ENCODE measurements at regions not wholly inside any gene's neighbourhood (a gene's known extent, or its start where the extent isn't known, plus 50 kb on each side); places are given as distances from the start of the nearest gene placed in this dataset.
A peak's percentile ranks its signal among the peaks of the same experiment; 100 is the strongest.
"Not testable (repeated sequence)": the region's sequence is repeated elsewhere in the genome, so short reads cannot be mapped to it uniquely, and the experiment has no call there.

DNA sequence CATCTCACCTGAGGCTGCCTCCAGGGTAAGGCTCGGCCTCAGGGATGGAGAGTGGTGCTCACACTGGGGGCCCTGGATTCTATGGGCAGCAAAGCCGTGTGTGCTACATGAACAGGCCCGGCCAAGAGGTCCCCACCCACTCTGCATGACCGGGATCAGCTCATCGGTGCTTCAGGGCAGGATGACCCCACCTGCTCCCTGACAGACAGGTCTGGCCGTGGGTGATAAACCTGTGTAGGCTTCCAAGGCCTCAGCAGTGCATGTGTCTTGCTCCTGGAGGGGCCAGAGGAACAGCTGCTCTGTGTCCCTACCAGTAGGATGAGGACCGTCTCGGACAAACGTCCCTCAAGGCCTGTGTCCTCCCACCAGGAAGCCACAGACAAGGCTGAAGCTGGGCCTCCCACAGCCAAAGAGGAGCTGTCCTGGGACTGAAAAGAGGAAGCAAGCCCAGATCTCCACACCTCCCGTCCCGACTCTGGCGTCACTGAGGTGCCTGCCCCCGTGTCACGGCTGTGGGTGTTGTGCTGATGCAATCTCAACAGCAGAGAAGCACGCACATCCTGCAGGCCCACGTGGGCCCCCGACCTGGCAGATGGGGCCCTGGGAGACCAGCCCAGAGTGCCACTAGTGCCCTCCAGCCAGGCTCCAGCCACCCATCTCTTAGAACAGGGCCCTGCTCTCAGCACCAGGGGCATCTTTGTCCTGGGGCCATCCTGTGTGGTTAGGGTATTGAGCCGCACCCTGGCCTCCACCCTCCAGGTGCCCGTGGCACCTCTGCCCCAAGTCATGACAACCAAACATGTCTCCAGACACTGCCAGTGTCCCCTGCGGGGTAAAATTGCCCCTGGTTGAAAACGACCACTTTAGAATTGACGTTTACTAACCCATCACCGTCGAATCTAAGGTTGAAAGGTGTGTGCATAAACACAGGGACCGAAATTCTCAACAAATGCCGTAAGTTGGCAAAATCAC lies 5455.9 kb upstream of the TPTE start:
- peak; percentile 2 for DNase-seq (ENCODE audit: low read depth)

DNA sequence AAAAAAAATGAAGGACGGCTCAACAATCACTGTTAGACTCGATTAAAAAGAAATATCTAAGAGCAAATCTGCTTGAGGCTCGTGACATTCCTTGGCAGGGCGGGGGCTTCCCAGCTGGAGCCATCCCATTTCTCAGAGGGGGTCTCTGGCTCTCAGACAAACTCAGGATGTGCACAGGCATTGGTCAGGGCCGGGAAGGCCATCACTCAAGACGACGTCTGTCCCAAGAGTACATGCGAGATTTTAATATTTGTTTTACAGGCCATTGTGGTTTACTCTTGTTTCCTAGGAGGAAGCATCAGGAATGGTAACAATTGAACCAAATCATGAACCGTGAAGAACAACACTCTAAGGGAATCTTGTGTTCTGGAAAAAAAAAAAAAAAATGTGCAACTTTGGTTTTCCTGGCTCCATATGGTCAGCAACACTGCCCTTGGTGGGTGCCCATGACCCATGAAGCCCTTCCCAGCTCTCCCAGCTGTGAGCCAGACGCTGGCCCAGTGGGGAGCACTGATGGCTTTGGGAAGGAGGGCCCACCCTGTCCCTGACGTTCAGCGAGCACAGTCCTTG lies 5454.6 kb upstream of the TPTE start:
- DNase-seq (ENCODE audit: low read depth), result not testable (repeated sequence)

DNA sequence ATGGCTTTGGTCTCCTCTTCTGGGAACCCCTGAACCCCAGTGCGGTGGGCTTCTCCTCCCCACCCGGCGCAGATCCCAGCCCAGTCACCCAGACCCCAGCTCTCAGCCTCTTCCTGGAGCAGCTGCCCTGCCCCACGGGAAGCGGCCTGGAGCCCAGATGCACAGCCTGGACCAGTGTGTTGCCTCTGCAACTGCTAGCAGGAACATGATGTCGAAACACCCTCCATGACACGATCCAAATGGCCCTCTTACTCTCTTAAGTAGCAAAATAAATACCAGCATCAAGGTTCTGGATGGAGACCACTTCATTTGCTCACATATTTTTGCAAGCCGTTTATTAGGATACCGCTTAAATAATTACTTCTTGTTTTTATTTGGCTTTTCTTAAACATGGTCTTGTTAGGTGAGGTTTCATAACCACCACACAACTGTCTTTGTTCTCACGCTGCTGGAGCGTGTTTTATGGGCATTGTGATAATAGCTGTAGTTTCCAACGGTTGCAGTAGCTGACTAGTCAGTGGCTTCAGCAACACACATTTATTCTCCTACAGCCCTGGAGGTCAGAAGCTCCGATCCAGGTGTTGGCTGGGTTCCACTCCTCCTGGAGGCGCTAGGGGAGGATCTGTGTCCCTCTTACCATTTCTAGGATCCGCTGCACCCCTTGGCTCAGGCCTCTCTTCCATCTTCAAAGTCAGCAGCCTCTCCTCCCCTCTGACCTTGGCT lies 5453.9 kb upstream of the TPTE start:
- DNase-seq (ENCODE audit: low read depth), result not testable (repeated sequence)

DNA sequence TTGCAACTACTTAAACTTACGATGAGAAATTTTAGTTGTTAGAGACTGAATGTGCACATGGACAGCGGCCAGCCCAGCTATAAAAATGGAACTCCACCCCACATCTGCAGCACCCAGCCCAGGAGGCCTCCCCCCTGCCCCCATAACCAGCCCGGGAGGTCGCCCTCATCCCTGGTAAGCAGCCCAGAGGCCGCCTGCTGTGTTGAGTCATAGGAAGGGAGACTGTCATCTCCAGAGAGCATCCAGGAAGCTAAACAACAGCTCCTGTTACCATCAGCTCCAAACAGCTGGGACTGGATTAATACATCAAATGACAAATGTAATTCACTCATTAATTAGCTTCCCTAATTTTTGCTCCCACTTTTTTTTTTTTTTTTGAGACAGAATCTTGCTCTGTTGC lies 5452.7 kb upstream of the TPTE start:
- not testable (repeated sequence) for DNase-seq (ENCODE audit: low read depth)

DNA sequence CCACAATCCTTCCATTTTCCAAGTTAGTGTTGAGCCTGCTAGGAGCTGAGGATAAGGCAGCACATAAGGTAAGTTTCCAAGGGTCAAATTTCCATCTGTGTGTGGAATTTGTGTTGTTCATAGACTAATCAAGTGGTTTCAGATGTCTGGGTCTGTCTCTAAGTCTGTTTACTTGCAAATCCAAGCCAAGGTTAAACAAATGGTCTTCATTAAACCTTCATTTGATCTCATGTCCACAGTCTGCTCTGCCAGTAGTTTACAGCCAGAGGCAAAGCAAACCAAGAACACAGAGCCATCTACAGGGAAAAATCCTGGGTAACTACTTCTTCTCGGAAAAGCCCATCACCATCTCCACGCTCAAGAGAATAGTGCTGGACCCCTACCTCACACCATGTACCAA lies 5450.2 kb upstream of the TPTE start:
- not testable (repeated sequence) for DNase-seq (ENCODE audit: low read depth)

DNA sequence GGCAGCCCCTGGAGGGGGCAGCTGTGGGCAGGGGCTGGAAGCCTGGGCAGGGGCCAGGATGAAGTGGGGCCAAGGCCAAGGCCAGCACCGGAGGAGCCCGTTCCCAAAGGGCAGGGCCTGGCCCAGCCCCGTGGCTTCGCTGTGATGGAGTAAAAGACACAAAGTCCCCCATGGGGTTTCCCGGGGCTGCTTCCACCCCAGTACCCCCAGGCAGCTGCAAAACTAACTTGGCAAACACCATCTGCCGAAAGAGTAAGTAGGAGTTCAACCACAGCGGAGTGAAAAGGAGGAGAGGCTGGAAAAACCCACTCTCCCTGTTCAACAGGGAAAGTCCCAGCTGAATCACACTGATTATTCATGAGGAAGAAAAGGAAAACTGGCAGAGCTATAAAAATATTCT lies 5444.5 kb upstream of the TPTE start:
- not testable (repeated sequence) for DNase-seq (ENCODE audit: low read depth)

DNA sequence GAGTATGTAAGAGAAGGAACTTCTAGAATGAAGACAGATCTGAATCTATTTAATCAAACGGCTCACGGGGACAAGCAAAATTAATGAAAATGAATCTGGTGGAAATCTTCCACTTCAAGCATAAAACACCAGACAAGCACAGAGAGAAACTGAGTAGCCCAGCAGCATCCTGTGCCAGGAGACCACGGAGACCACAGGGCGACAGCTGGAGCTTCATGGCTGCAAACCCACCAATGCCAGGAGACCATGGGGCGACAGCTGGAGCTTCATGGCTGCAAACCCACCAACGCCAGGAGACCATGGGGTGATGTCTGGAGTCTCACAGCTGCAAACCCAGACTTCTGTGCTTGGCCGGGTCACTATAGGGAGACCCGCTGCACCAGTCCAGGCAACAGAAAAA lies 5442.0 kb upstream of the TPTE start:
- not testable (repeated sequence) for DNase-seq (ENCODE audit: low read depth)

DNA sequence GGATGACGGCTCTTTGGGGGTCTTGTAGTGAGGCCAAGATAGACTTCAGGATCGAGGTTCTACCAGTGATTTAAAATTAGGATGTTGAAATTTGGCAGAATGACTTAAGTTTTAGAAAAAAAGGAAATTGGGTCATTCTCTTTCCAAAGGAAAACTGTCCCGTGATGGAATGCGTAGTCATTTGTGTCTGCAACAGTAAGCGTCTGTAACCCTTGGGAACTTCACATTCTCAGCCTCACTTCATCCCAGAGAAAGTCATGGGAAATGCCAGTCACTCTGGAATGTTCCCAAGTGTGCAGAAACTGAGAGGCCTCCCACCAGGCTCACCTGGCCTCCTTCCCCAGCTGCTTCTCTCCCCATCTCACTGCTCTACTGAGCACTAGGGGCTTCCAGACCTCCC lies 5441.4 kb upstream of the TPTE start:
- not testable (repeated sequence) for DNase-seq (ENCODE audit: low read depth)

DNA sequence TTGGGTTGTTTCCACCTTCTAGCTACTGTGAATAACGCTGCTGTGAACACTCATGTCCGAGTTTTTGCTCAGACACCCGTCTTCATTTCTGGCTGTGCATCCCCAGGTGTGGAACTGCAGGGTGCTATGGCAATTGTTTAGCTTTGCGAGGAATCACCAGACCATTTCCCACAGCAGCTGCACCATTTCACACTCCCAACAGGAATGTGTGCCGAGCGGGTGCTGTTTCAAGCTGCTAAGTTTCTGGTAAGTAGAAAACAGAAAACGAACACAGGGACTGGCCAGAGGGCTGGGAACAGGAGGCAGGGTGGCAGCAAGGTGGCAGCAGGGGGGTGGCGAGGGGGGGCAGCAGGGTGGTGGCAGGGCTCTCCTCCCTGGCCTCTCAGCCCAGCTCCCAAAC lies 5437.1 kb upstream of the TPTE start:
- not testable (repeated sequence) for DNase-seq (ENCODE audit: low read depth)

DNA sequence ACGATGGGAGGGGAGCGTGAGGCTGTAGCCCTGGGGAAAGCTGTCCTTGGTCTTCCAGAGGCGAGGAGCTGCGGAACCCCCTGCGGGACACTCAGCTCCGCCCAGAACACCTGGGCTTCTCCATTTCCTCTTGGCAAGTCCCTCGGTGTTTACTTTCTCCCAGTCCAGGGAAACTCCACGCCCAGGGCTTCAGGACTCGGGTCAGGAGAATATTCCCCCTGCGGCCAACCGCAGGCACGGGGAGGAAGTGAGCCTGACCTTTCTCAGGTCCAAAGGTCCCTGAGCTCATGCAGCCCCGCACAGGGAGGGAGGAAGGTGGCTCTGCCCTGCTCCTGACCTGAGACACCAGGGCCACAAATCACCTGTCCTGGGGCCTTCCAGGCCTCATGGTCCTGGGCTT lies 5435.9 kb upstream of the TPTE start:
- DNase-seq (ENCODE audit: low read depth), result not testable (repeated sequence)

DNA sequence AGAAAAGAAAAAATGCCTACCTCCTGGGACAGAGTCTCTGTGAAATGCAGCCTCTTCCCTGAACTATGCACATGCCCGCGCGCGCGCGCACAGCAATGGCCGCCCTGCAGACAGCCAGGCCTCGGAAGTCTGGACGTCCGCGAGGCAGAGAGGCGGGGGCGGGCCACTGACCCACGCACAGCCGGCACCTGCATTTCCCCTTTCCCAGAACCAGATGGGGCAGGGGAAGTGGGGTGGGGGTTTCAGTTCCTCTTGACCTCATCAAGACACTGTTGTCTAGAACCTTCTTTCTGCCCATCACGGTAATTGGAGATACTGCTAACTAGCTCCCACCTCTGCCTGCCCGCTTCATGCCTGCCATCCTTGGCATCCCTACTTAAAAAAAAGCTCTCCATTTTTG lies 5435.0 kb upstream of the TPTE start:
- DNase-seq (ENCODE audit: low read depth), result not testable (repeated sequence)

DNA sequence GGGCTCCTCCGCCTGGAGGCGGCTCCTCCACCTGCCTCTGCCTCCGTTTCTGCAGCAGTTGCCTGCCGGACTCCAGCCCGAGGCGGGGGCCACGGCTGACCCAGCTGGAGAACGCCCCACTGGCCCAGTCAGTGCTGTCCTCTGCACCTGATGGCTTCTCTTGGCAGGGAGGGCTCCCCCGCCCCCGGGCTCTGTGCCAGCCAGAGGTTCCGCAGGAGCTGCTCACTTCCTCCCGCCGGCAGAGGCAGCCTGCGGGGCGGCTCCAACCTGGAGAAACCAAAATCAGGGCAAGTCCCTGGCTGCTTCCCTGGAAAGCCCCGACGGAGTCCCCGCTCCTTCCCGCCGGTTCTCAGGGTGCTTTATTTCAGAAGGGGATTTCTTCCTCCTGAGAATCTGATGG lies 5432.6 kb upstream of the TPTE start:
- not testable (repeated sequence) for DNase-seq (ENCODE audit: low read depth)

DNA sequence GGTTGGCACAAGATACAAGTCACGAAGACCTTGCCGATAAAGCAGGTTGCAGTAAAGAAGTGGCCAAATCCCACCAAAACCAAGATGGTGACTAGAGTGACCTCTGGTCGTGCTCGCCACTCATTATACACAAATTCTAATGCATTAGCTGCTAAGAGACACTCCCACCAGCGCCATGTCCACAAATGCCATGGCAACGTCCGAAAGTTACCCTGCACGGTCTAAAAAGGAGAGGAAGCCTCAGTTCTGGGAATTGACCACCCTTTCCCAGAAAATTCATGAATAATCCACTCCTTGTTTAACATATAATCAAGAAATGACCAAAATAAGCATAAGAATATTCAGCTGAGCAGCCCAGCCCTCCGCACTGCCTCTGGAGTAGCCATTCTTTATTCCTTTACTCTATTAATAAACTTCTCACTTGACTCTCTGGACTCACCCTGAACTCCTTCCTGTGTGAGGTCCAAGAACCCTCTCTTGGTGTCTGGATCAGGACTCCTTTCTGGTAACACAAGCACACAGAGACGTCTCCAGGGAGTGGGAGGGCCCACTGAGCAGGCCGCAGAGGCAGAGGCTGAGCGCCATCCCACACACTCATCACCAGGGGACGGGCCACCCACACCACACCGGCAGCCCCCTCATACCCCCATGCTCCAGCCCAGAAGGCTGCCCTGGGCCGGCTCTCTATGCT lies 5431.8 kb upstream of the TPTE start:
- not testable (repeated sequence) for DNase-seq (ENCODE audit: low read depth)

DNA sequence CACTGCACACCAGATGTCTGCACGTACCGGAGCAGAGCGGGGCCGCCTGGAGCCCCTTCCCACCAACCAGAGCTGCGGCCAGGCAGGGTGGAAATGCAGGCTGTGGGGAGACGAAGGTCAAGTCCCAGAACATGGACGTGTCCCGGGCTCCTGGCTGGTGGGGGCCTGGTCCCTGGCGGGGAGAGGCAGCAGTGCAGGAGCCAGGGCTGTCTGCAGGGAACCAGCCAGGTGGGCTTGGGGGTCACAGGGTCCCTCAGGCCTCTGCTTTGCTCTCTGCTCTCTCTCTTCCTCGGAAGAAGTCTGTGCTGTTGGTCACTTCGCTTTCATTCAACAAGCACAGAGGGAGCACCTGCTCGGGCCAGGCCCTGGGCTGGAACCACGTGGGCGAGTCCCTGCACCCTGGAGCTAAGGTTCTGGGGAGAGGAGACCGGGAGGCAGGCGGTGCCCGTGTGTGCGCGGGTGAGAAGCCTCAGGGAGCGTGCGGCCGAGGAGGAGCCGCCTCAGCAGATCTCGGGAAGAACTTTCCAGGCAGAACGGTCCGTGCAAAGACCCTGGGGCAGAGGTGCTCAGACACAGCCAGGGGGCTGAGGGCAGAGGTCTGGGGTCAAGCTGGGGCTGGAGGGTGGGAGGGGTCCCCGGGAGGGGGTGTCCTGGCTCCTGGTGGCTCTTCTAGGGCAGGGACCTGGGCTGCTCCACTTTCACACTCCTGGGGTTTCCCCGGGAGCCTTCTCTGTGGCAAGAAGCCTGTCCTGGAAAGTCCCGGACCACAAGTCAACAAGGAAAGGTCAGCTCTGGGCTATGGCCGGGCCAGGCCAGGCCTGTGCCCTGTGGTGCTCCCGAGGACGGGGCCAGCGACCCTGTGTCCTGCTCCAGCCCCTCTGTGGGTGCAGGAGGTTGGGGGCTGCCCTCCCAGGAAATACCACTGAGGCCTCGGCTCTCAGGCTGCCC lies 5431.0 kb upstream of the TPTE start:
- not testable (repeated sequence) for DNase-seq (ENCODE audit: low read depth)

DNA sequence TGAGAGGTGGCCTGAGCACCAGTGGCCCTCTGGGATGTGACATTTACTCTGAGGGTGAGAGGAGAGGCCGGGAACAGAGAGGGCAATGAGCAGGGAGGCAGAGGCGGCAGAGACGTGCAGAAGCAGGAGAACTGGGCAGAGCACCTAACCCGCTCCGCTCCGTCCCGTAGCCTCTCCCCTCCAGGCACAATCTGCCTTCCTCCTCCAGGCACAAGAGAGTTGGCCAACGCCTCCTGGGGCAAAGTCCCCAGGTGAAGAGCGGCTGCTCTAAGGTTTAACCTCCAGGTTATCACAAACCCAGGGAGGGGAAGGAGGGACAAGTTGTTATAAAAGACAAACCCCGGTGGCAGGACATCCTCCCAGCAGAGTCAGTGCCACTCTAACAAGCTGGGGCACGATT lies 5430.1 kb upstream of the TPTE start:
- not testable (repeated sequence) for DNase-seq (ENCODE audit: low read depth)

DNA sequence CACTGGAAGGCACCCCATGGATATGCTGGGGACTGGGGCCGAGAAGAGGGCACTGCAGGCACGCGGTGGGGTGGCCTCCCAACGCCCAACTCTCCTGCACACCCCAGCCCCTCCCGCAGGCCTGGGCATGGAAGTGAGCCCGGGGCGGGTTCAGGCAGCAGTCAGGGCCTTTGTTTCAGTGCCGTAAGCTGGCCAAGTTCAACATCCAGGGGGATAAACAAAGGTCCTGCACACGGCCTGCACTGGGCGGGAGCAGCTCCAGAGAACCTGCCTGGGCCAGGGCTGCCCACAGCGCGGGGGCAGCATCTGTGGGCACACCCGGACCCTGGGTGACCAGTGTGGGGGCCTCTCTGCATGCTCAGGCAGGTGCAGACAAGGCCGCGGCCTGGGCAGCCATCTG lies 5425.8 kb upstream of the TPTE start:
- DNase-seq (ENCODE audit: low read depth), result not testable (repeated sequence)

DNA sequence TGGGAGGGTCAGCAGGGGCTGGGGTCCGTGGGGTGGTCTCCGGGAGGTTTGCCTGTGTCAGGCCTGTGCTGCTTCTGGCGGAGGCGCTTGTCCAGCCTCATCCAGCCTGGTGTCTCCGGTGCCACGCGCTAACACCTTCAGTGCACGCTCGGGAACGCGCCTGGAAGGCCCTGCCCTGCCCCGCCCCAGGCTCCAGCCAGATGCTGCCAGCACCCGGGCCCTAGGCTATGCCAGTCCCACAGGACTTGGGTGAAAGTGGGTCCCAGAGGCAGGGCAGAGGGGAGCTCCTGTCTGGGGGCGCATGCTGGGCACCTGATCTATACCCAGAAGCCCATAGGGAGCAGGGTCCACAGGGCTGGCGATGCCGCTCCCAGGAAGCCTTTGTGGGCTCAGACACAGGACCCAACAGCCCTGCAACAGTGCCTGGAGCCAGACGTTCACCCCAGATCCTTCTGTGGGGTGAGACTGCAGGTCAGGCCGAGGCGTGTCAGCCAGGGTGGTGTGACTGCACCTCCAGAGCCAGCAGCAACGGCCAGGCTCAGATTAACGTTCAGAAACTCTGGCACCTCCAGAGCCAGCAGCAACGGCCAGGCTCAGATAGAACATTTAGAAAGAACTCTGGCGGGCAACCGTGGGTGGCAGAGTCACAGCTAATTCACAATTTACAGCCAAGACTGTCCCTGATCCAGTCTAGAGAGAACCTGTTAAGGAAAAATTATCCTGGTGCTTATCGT lies 5423.2 kb upstream of the TPTE start:
- not testable (repeated sequence) for DNase-seq (ENCODE audit: low read depth)

DNA sequence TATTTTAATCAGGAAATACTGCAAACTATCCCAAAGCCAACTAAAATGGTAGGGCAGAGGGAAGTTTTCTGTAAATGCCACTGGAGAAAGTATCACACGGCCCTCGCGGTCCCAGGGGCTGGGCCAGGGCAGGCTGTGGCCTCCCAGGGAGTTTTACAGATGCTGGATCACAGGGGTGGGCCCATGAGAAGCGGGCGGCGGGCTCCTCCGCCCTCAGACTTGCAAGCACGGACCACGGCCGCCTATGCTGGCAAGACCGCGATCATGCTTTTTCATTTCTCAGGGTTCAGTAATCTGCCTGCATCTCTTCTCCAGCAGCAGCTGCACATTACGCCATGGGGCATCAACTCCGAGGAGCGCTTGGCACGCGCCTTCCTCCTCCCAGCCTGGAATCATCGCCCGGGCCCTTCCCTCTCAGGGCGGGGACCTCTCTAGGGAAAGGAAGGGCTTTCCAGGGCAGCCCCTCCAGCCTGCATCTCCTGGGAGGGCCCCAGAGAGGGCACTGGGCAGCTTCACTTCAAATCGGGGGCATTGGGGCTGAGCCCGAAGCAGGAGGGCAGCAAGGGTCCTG lies 5420.7 kb upstream of the TPTE start:
- DNase-seq (ENCODE audit: low read depth), result not testable (repeated sequence)

DNA sequence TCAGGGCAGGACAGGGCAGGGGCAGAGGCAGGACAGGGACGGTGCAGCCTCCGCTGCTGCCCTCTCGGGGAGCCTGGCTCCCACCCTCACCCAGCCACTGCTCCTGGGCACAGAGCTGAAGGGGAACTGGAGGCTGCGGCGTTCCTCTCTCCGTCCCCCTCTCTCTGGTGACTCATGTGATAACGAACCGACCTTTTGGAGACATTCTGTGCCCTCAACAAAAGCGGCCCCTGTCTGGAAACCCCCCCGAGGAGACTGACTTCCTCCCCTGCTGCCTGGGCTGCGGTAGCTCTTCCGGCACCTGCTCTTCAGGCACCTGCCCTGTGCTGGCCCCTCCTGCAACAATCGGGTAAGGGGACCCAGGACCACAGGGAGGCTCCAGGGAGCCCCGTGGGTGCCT lies 5419.6 kb upstream of the TPTE start:
- DNase-seq (ENCODE audit: low read depth), result not testable (repeated sequence)

Measured in stromal cell of bone marrow (primary cell).